Fibroblast of skin of left biceps (primary cell): ENCODE measurements at regions not wholly inside any gene's neighbourhood (a gene's known extent, or its start where the extent isn't known, plus 50 kb on each side); places are given as distances from the start of the nearest gene placed in this dataset.
"Not testable (repeated sequence)": the region's sequence is repeated elsewhere in the genome, so short reads cannot be mapped to it uniquely, and the experiment has no call there.

Source experiments
- DNase-seq, 2 experiments: peaks; one replicate each; pipeline ENCODE4 v3.0.0-alpha.2; 2013; ENCODE audit warnings: low read depth in 2 of 2

DNA sequence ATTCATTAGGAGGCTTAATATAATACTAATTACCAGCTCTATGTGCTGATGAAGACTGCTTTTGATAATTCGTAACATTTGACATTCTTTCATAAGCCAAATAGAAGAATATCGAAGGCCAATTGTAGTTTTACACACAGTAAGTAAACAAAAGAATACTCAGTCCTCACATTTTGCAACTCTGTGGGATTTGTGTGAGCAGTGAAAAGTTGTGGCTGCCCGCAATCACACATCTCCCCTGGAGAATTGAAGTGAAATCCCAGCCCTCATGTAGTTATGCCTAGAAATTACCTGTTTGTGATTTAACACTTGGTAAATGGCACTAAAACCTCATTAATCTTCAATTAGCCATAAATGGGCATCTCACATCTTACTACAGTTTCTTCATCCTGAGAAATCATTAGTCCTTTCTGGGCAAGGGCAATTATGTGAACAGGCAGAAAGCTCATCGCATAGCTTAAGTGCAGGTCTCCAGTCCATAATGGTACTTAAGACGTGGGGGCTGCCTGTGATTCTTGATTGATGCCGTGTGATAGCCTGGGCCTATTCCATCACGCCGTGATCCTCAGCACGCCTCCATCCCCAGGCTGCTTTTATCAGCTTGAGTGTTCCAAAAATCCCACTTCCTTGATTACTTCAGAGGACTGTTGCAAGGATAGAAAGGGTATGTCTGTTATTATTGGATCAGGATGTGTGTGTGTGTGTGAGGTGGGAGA is 97.9 kb upstream of the METTL14 start:
- DNase-seq: no peak

DNA sequence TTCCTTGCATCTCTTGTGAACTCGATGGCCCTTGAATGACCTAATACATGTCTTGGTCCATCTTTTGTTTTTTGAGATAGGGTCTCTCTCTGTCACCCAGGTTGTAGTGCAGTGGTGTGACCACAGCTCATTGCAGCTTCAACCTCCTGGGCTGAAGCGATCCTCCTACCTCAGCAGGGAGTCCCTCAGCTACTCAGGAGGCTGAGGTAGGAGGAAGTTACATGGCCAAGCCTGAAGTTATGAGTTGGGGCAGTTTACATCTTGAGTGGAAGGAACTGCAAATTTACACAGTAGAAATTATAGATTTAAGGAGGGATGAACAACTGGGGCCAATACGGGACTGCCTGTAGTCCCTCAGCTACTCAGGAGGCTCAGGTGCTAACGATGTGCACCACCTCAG is 97.2 kb upstream of the METTL14 start:
- DNase-seq: no peak

DNA sequence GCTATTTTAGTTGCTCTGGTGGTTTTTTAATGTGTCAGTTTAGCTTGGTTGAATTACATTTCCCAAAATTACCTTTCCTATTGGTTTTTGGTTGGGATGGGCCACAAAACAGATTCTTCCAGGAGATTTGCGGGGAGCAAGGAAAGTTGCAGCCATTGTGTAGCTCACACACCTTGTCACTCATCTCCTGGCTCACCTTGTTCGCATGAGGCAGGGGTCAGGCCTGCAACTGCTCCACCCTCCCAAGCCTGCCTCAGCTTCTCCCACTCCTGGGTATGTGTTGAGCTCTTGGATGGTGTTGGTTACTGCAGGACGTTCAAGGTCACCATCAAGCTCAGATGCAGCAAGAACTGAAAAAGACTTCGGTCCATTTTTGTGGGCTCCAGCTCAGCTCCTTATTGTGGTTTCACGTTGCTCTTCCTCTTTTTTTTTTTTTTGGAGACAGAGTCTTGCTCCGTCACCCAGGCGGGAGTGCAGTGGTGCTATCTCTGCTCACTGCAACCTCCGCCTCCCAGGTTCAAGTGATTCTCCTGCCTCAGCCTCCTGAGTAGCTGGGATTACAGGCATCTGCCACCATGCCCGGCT is 95.6 kb upstream of the METTL14 start:
- no peak for DNase-seq

- DNase-seq: peak; percentile 86 to 87
Observed at GRCh38 chr4:118591339-118592046, 93.7 kb upstream of the METTL14 start.

GRCh38 chr4:118592289-118592688 is 92.9 kb upstream of the METTL14 start:
- DNase-seq: not testable (repeated sequence)

- not testable (repeated sequence) for DNase-seq
Observed at GRCh38 chr4:118595883-118596282, 89.3 kb upstream of the METTL14 start.

- not testable (repeated sequence) for DNase-seq
Observed at GRCh38 chr4:118625097-118625496, 60.1 kb upstream of the METTL14 start.

- DNase-seq: peak; percentile 0 to 4
Observed at GRCh38 chr4:118629697-118630096, 55.5 kb upstream of the METTL14 start.

DNA sequence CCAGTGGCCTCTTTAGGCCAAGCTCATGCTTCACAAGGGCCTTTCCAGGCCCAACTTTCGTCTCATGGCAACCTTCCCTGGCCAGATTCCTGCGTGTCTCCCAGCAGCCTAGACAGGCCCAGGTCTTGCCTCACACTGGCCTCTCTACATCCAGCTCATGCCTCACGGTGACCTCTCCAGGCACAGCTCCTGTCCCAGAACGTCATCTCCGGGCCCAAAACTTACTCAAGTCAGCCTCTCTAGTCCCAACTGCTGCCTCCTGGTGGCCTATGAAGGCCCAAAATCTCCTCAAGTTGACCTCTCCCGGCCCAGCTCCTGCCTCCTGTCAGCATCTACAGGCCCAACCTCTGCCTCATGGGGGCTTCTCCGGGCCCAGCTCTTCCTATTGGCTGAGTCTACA is 54.3 kb upstream of the METTL14 start:
- not testable (repeated sequence) for DNase-seq

DNA sequence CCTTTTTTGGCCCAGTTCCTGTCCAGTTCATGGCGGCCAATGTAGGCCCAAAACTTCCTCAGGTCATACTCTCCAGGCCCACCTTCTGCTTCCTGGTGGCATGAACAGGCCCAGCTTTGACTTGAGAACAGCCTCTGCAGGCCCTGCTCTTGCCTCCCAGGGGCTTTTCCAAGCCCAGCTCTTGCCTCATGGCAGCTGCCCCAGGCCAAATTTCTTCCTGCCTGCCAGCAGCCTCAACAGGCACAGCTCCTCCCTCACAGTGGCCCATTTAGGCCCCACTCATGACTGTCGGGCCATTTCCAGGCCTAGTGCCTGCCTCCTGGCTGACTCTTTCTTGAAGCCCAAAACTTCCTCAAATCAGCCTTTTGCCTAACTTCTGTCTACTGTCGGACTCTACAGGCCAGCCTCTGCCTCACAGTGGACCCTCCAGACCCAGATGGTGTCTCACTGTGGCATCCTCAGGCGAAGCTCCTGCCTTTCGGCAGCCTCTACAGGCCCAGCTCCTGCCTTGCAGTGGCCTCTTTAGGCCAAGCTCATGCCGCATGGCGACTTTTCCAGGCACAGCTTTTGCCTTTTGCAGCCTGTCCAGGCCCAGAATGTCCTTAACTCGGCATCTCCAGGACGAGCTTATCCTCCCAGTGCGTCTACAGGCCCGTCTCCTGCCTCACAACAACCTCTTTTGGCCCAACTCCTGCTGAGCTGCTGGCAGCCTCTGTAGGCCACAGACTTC is 53.7 kb upstream of the METTL14 start:
- DNase-seq: not testable (repeated sequence)

DNA sequence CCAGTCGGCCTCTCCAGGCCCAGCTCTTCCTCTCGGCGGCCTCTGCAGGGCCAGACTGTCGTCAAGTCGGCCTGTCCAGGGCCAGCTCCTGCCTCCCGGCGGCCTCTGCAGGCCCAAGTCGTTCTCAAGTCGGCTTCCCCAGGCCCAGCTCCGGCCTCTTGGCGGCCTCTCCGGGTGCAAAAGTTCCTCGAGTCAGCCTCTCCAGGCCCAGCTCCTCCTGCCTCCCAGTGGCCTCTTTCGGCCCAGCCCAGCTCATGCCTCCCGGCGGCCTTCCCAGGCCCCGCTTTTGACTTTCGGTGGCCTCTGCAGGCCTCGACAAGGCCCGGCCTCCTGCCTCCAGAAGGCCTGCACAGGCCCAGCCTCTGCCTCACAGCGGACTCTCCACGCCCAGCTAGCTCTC is 51.7 kb upstream of the METTL14 start:
- DNase-seq: not testable (repeated sequence)

- DNase-seq: not testable (repeated sequence)
Observed at GRCh38 chr4:118634126-118634875, 50.9 kb upstream of the METTL14 start.
